ENCODE measurements at regions not wholly inside any gene's neighbourhood (a gene's known extent, or its start where the extent isn't known, plus 50 kb on each side); places are given as distances from the start of the nearest gene placed in this dataset.
"Not testable (repeated sequence)": the region's sequence is repeated elsewhere in the genome, so short reads cannot be mapped to it uniquely, and the experiment has no call there.

- in situ Hi-C loops (cut with MboI; ENCODE audit: low sequenced_read_pairs), result no loop called here
- Histone ChIP-seq H4K20me1 (ENCODE audit: insufficient read depth, low read length) (no peaks in the 10 kb centered on the region), H2BK120ac (ENCODE audit: low read depth, low read length) (no peak overlapping the region), H3K36me3 (ENCODE audit: control insufficient read depth, insufficient read depth, low read length) (no peaks in the 10 kb centered on the region), H3K27me3 (ENCODE audit: control insufficient read depth, insufficient read depth, low read length) (no peaks in the 10 kb centered on the region), H4K5ac (ENCODE audit: low read depth, low read length) (no peak overlapping the region), H3K56ac (ENCODE audit: extremely low read depth, insufficient read depth, low read length) (no peak overlapping the region), H3K27ac (ENCODE audit: insufficient read depth, low read length) (no peak overlapping the region), H3K4me3 (ENCODE audit: insufficient read depth, low read depth, low read length) (no peak overlapping the region), H4K8ac (ENCODE audit: low read depth in 2 of 2, low read length in 2 of 2) (no peak overlapping the region), H3K14ac (replicated peaks; ENCODE audit: low read depth, low read length) (no peak overlapping the region), H2BK5ac (ENCODE audit: low read depth, low read length, poor library complexity, severe bottlenecking) (no peak overlapping the region), H2BK15ac (ENCODE audit: low read depth, low read length) (no peak overlapping the region), H3K4me1 (ENCODE audit: control insufficient read depth, insufficient read depth, low read length) (no peaks in the 10 kb centered on the region), H3K4ac (ENCODE audit: low read depth, low read length) (no peak overlapping the region), H3K18ac (ENCODE audit: low read depth, low read length) (no peak overlapping the region), H2BK20ac (ENCODE audit: low read depth, low read length) (no peak overlapping the region), H2AFZ (replicated peaks; ENCODE audit: low read length, poor library complexity) (no peak overlapping the region), H3K4me2 (ENCODE audit: low read depth, low read length) (no peak overlapping the region), H3K9ac (ENCODE audit: low read depth, low read length) (no peak overlapping the region), H4K91ac (ENCODE audit: insufficient read depth, low read depth, low read length) (no peak overlapping the region), H3K23ac (ENCODE audit: low read depth, low read length) (no peak overlapping the region), H3K9me3 (ENCODE audit: control insufficient read depth, insufficient read depth, low read length) (no peaks in the 10 kb centered on the region; the same call in 1 of the 2 replicates), H2AK9ac (replicated peaks; ENCODE audit: low read depth, low read length, poor library complexity) (no peak overlapping the region), H3K9me1 (ENCODE audit: insufficient read depth, low read length) (no peaks in the 10 kb centered on the region), H3K79me1 (ENCODE audit: low read depth in 1 of 2, low read length in 2 of 2) (no peaks in the 10 kb centered on the region), H2AK5ac (ENCODE audit: low read depth, low read length) (no peak overlapping the region)
- ATAC-seq (ENCODE audit: low read depth) (no peak), DNase-seq (no peak)
- WGBS, 2 experiments (ENCODE audit: extremely low coverage in 2 of 2, insufficient read length in 1 of 2), result no CpG with 5 or more reads among the region's 2 CpGs
- intact Hi-C loops (cut with micrococcal nuclease), result no loop called here
- dilution Hi-C loops (cut with HindIII; ENCODE audit: low sequenced_read_pairs, unreplicated experiment), result no loop called here
- BruUV-seq (replicated peaks), result no TSS peak
- ChIA-PET POLR2A (ENCODE audit: unreplicated experiment) (no interaction called here), CTCF (no interaction called here)
- TF ChIP-seq, protein P1, sequence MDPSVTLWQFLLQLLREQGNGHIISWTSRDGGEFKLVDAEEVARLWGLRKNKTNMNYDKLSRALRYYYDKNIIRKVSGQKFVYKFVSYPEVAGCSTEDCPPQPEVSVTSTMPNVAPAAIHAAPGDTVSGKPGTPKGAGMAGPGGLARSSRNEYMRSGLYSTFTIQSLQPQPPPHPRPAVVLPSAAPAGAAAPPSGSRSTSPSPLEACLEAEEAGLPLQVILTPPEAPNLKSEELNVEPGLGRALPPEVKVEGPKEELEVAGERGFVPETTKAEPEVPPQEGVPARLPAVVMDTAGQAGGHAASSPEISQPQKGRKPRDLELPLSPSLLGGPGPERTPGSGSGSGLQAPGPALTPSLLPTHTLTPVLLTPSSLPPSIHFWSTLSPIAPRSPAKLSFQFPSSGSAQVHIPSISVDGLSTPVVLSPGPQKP (IDR thresholded peaks at IDR 0.05; ENCODE audit: borderline replicate concordance, low read depth, low read length), result no peak
These were observed 92.4 kb downstream of the FAM170A start for GRCh38 chr5:119721775-119722174.

DNA sequence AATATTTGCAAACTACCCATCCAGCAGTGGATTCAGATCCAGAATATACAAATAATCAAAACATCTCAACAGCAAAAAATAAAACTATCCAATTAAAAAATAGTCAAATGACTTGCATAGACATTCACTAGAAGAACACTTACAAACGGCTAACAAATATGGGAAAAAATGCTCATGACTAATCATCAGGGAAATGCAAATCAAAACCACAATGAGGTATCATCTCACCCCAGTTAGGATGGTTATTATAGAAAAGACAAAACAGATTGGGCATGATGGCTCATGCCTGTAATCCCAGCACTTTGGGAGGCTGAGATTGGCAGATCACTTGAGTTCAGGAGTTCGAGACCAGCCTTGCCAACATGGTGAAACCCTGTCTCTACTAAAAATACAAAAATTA is 95.9 kb downstream of the FAM170A start:
- H2AK5ac ChIP-seq (ENCODE audit: low read depth, low read length); in situ Hi-C loops (cut with MboI; ENCODE audit: low sequenced_read_pairs); H2AFZ ChIP-seq (replicated peaks; ENCODE audit: low read length, poor library complexity); dilution Hi-C loops (cut with HindIII; ENCODE audit: low sequenced_read_pairs, unreplicated experiment); H3K23ac ChIP-seq (ENCODE audit: low read depth, low read length); H3K9me3 ChIP-seq (ENCODE audit: control insufficient read depth, insufficient read depth, low read length); H3K36me3 ChIP-seq (ENCODE audit: control insufficient read depth, insufficient read depth, low read length); H2BK20ac ChIP-seq (ENCODE audit: low read depth, low read length); CTCF ChIA-PET; H4K91ac ChIP-seq (ENCODE audit: insufficient read depth, low read depth, low read length); H3K4me2 ChIP-seq (ENCODE audit: low read depth, low read length); H3K27ac ChIP-seq (ENCODE audit: insufficient read depth, low read length); POLR2A ChIA-PET (ENCODE audit: unreplicated experiment); H3K4ac ChIP-seq (ENCODE audit: low read depth, low read length); H3K9ac ChIP-seq (ENCODE audit: low read depth, low read length); H2BK5ac ChIP-seq (ENCODE audit: low read depth, low read length, poor library complexity, severe bottlenecking); H3K56ac ChIP-seq (ENCODE audit: extremely low read depth, insufficient read depth, low read length); BruUV-seq (replicated peaks); H3K9me1 ChIP-seq (ENCODE audit: insufficient read depth, low read length); H2AK9ac ChIP-seq (replicated peaks; ENCODE audit: low read depth, low read length, poor library complexity); H4K20me1 ChIP-seq (ENCODE audit: insufficient read depth, low read length); H4K5ac ChIP-seq (ENCODE audit: low read depth, low read length); H3K27me3 ChIP-seq (ENCODE audit: control insufficient read depth, insufficient read depth, low read length); H2BK120ac ChIP-seq (ENCODE audit: low read depth, low read length); H3K79me1 ChIP-seq (ENCODE audit: low read depth in 1 of 2, low read length in 2 of 2); H3K4me1 ChIP-seq (ENCODE audit: control insufficient read depth, insufficient read depth, low read length); H3K14ac ChIP-seq (replicated peaks; ENCODE audit: low read depth, low read length); H4K8ac ChIP-seq (ENCODE audit: low read depth in 2 of 2, low read length in 2 of 2); H2BK15ac ChIP-seq (ENCODE audit: low read depth, low read length); ATAC-seq (ENCODE audit: low read depth); H3K4me3 ChIP-seq (ENCODE audit: insufficient read depth, low read depth, low read length); H3K18ac ChIP-seq (ENCODE audit: low read depth, low read length); intact Hi-C loops (cut with micrococcal nuclease); DNase-seq: not testable (repeated sequence)
- no CpG with 5 or more reads among the region's 2 CpGs for WGBS, 2 experiments (ENCODE audit: extremely low coverage in 2 of 2, insufficient read length in 1 of 2)
